HG03045 (cell line): ENCODE measurements at regions not wholly inside any gene's neighbourhood (a gene's known extent, or its start where the extent isn't known, plus 50 kb on each side); places are given as distances from the start of the nearest gene placed in this dataset.

Experiments used
- ATAC-seq: cut with Tn5 transposase; IDR thresholded peaks from one replicate; pipeline ENCODE4 v1.9.1; 2021; ENCODE audit warnings: mild to moderate bottlenecking, moderate library complexity; ENCODE audit not compliant: unreplicated experiment

- no peak for ATAC-seq
These were observed 185.8 kb downstream of the GADD45G start for GRCh38 chr9:89790542-89791109.

GRCh38 chr9:89791754-89792153 lies 186.9 kb downstream of the GADD45G start:
- ATAC-seq: no peak

GRCh38 chr9:89792189-89793123 lies 187.6 kb downstream of the GADD45G start:
- ATAC-seq: no peak

- ATAC-seq: no peak
These were observed 188.3 kb downstream of the GADD45G start for GRCh38 chr9:89793124-89793495.

GRCh38 chr9:89793551-89793950 lies 188.7 kb downstream of the GADD45G start:
- no peak for ATAC-seq

GRCh38 chr9:89794918-89795317 lies 190.1 kb downstream of the GADD45G start:
- ATAC-seq: no peak

GRCh38 chr9:89795538-89796195 lies 190.9 kb downstream of the GADD45G start:
- no peak for ATAC-seq

- ATAC-seq: no peak
These were observed 191.8 kb downstream of the GADD45G start for GRCh38 chr9:89796606-89797005.

GRCh38 chr9:89797255-89797654 lies 192.4 kb downstream of the GADD45G start:
- no peak for ATAC-seq

GRCh38 chr9:89797937-89798455 lies 193.2 kb downstream of the GADD45G start:
- ATAC-seq: no peak

GRCh38 chr9:89798547-89799120 lies 193.8 kb downstream of the GADD45G start:
- no peak for ATAC-seq

- ATAC-seq: no peak
These were observed 194.4 kb downstream of the GADD45G start for GRCh38 chr9:89799221-89799620.

GRCh38 chr9:89799766-89800165 lies 195.0 kb downstream of the GADD45G start:
- ATAC-seq: no peak

- no peak for ATAC-seq
These were observed 196.5 kb downstream of the GADD45G start for GRCh38 chr9:89801341-89801740.

- ATAC-seq: no peak
These were observed 197.2 kb downstream of the GADD45G start for GRCh38 chr9:89801742-89802670.

- ATAC-seq: no peak
These were observed 198.1 kb downstream of the GADD45G start for GRCh38 chr9:89802781-89803355.

GRCh38 chr9:89803403-89803802 lies 198.6 kb downstream of the GADD45G start:
- ATAC-seq: no peak

- no peak for ATAC-seq
These were observed 200.1 kb downstream of the GADD45G start for GRCh38 chr9:89804766-89805531.
